SK-N-SH (cell line): ENCODE measurements at regions not wholly inside any gene's neighbourhood (a gene's known extent, or its start where the extent isn't known, plus 50 kb on each side); places are given as distances from the start of the nearest gene placed in this dataset.
"Not testable (repeated sequence)": the region's sequence is repeated elsewhere in the genome, so short reads cannot be mapped to it uniquely, and the experiment has no call there.

Source experiments
- CTCF ChIA-PET: fragments of 300-600, 350-600 bp; formaldehyde crosslinking; extraction: SDS; loops from one replicate; lab custom pipeline; 2021; lab: Yijun Ruan, JAX
- POLR2A ChIA-PET: fragments of 350-600 bp; sonication (Branson Sonifier 250); formaldehyde crosslinking; extraction: SDS; loops from one replicate; lab custom pipeline; 2020; ENCODE audit warnings: antibody characterized with exemption, inconsistent platforms; lab: Yijun Ruan, JAX
- DNase-seq: peaks from one replicate; pipeline ENCODE4 v3.0.0; 2012
- H2AFZ ChIP-seq: fragments of 200-600 bp; sonication (generic); 2 replicates; pipeline ENCODE4 v1.8.1; 2016; ENCODE audit warnings: antibody characterized with exemption, mild to moderate bottlenecking, low read depth
- H3F3A ChIP-seq: fragments of 200-600 bp; sonication (generic); replicated peaks from 2 replicates; pipeline ENCODE3; 2016; ENCODE audit warnings: antibody characterized with exemption, mild to moderate bottlenecking; ENCODE audit not compliant: insufficient read depth
- H3K27ac ChIP-seq, 2 experiments: fragments of 200-500 bp in 1 of 2; fragments of 200-600 bp in 1 of 2; sonication (Bioruptor generic) in 1 of 2; sonication (generic), shearing (Covaris generic) in 1 of 2; 2 replicates each; pipeline versions ENCODE4 v1.5.1 to v1.6.1; 2014 to 2016; ENCODE audit warnings: low read depth in 2 of 2, inconsistent platforms in 1 of 2, low read length in 1 of 2, mild to moderate bottlenecking in 1 of 2, mixed read lengths in 1 of 2
- H3K27me3 ChIP-seq: fragments of 200-600 bp; sonication (generic), shearing (Covaris generic); 2 replicates; pipeline ENCODE4 v1.6.1; 2016; ENCODE audit warnings: mixed run types; ENCODE audit not compliant: insufficient read depth
- H3K36me3 ChIP-seq, 2 experiments: fragments of 200-500 bp in 1 of 2; fragments of 200-600 bp in 1 of 2; sonication (Bioruptor generic) in 1 of 2; sonication (generic) in 1 of 2; replicated peaks in 1 of 2; 2 replicates each; pipeline versions ENCODE3 to v1.5.1; 2014 to 2016; ENCODE audit warnings: low read length in 1 of 2, mild to moderate bottlenecking in 1 of 2; ENCODE audit not compliant: insufficient read depth in 2 of 2, control insufficient read depth in 1 of 2
- H3K4me1 ChIP-seq, 2 experiments: fragments of 200-500 bp in 1 of 2; fragments of 200-600 bp in 1 of 2; sonication (Bioruptor generic) in 1 of 2; sonication (generic), shearing (Covaris generic) in 1 of 2; 2 replicates each; pipeline versions ENCODE4 v1.5.1 to v1.6.1; 2014 to 2016; ENCODE audit warnings: low read depth in 1 of 2, low read length in 1 of 2, mixed run types in 1 of 2; ENCODE audit not compliant: insufficient read depth in 2 of 2, control insufficient read depth in 1 of 2
- H3K4me2 ChIP-seq: fragments of 200-600 bp; sonication (generic), shearing (Covaris generic); 2 replicates; pipeline ENCODE4 v1.6.1; 2017; ENCODE audit warnings: mixed run types
- H3K4me3 ChIP-seq, 2 experiments: fragments of 200-500 bp in 1 of 2; fragments of 200-600 bp in 1 of 2; sonication (Bioruptor generic) in 1 of 2; sonication (generic), shearing (Covaris generic) in 1 of 2; 2 replicates each; pipeline versions ENCODE4 v1.5.1 to v1.8.1; 2014 to 2016; ENCODE audit warnings: low read depth in 2 of 2, inconsistent platforms in 1 of 2, low read length in 1 of 2, mild to moderate bottlenecking in 1 of 2, mixed read lengths in 1 of 2, moderate library complexity in 1 of 2
- H3K79me2 ChIP-seq: fragments of 200-600 bp; sonication (generic); 2 replicates; pipeline ENCODE4 v1.8.1; 2017; ENCODE audit warnings: mild to moderate bottlenecking; ENCODE audit not compliant: insufficient read depth
- H3K9ac ChIP-seq: fragments of 200-600 bp; sonication (generic); 2 replicates; pipeline ENCODE4 v1.6.1; 2017; ENCODE audit warnings: mixed run types
- H3K9me2 ChIP-seq: fragments of 200-600 bp; sonication (generic); 2 replicates; pipeline ENCODE4 v1.6.1; 2017; ENCODE audit warnings: mixed run types
- H3K9me3 ChIP-seq: fragments of 200-600 bp; sonication (generic); 2 replicates; pipeline ENCODE4 v1.6.1; 2017; ENCODE audit warnings: mixed run types, mild to moderate bottlenecking, moderate library complexity
- H4K20me1 ChIP-seq: fragments of 200-600 bp; sonication (generic); 2 replicates; pipeline ENCODE4 v1.6.1; 2017; ENCODE audit warnings: mild to moderate bottlenecking, mixed run types; ENCODE audit not compliant: insufficient read depth
- FOSL2 ChIP-seq: IDR thresholded peaks from 2 replicates; pipeline ENCODE4 v1.4.0; 2012; ENCODE audit warnings: low read depth, mild to moderate bottlenecking, moderate library complexity, borderline replicate concordance
- FOXM1 ChIP-seq: IDR thresholded peaks from 2 replicates; pipeline ENCODE4 v1.4.0; 2012; ENCODE audit warnings: low read depth, mild to moderate bottlenecking
- IRF3 ChIP-seq: fragments of 150-350 bp; IDR thresholded peaks from 2 replicates; pipeline ENCODE4 v1.6.1; 2016; ENCODE audit warnings: mild to moderate bottlenecking, low read depth, low read length
- MAX ChIP-seq: IDR thresholded peaks from 2 replicates; pipeline ENCODE4 v1.4.0; 2012; ENCODE audit warnings: low read depth
- MEF2A ChIP-seq: IDR thresholded peaks from 2 replicates; pipeline ENCODE4 v1.4.0; 2012; ENCODE audit warnings: low read depth, borderline replicate concordance
- NRF1 ChIP-seq: IDR thresholded peaks from 2 replicates; pipeline ENCODE4 v1.6.1; 2012; ENCODE audit warnings: low read depth, mild to moderate bottlenecking, low read length
- POLR2AphosphoS5 ChIP-seq: IDR thresholded peaks from 2 replicates; pipeline ENCODE4 v1.6.1; 2012; ENCODE audit warnings: low read depth, low read length
- RAD21 ChIP-seq: IDR thresholded peaks from 2 replicates; pipeline ENCODE4 v1.6.1; 2012; ENCODE audit warnings: mild to moderate bottlenecking, low read length
- RXRA ChIP-seq: IDR thresholded peaks from 2 replicates; pipeline ENCODE4 v1.4.0; 2012; ENCODE audit warnings: low read depth, mild to moderate bottlenecking, borderline replicate concordance
- SMC3 ChIP-seq: IDR thresholded peaks from 2 replicates; pipeline ENCODE4 v1.6.1; 2012; ENCODE audit warnings: low read depth, low read length, improper control_type of control experiment
- TAF1 ChIP-seq: IDR thresholded peaks from 2 replicates; pipeline ENCODE4 v1.6.1; 2012; ENCODE audit warnings: low read depth, mild to moderate bottlenecking, low read length, moderate library complexity, borderline replicate concordance
- TEAD4 ChIP-seq: IDR thresholded peaks from 2 replicates; pipeline ENCODE4 v1.4.0; 2012; ENCODE audit warnings: mild to moderate bottlenecking, borderline replicate concordance; ENCODE audit not compliant: insufficient read depth
- USF2 ChIP-seq: fragments of 150-350 bp; IDR thresholded peaks from 2 replicates; pipeline ENCODE4 v1.6.1; 2017; ENCODE audit warnings: antibody characterized with exemption, low read length, low read depth, borderline replicate concordance
- WGBS: methylation state at CpG from one replicate; pipeline ENCODE4 v1.1.6; 2017; ENCODE audit warnings: low lambda C conversion rate; 5-methylcytosine and 5-hydroxymethylcytosine counted together
- TF ChIP-seq, protein P1 (sequence below): IDR thresholded peaks from 2 replicates; pipeline ENCODE4 v1.6.1; 2012; ENCODE audit warnings: mild to moderate bottlenecking, low read depth, low read length, moderate library complexity

DNA sequence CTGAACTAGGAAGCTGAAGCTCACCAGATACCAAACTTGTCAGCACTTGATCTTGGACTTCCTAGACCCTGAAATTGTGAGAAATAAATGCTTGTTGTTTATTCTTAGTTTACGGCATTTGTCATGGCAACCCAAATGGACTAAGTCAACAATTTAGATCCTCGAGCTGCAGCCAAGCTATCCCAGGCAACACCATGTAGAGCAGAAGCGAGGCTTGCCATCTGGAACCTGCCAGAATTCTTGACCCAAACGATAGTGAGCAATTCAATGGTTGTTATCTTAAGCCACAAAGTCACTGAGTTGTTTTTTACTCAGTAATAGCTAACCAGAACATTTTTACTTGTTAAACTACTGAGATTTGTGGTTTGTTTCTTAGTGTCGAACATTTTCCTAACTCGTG, 458.5 kb upstream of the FLRT2 start (continued):
- TF ChIP-seq, protein P1, sequence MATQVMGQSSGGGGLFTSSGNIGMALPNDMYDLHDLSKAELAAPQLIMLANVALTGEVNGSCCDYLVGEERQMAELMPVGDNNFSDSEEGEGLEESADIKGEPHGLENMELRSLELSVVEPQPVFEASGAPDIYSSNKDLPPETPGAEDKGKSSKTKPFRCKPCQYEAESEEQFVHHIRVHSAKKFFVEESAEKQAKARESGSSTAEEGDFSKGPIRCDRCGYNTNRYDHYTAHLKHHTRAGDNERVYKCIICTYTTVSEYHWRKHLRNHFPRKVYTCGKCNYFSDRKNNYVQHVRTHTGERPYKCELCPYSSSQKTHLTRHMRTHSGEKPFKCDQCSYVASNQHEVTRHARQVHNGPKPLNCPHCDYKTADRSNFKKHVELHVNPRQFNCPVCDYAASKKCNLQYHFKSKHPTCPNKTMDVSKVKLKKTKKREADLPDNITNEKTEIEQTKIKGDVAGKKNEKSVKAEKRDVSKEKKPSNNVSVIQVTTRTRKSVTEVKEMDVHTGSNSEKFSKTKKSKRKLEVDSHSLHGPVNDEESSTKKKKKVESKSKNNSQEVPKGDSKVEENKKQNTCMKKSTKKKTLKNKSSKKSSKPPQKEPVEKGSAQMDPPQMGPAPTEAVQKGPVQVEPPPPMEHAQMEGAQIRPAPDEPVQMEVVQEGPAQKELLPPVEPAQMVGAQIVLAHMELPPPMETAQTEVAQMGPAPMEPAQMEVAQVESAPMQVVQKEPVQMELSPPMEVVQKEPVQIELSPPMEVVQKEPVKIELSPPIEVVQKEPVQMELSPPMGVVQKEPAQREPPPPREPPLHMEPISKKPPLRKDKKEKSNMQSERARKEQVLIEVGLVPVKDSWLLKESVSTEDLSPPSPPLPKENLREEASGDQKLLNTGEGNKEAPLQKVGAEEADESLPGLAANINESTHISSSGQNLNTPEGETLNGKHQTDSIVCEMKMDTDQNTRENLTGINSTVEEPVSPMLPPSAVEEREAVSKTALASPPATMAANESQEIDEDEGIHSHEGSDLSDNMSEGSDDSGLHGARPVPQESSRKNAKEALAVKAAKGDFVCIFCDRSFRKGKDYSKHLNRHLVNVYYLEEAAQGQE, result no peak

GRCh38 chr14:85074955-85075354, 455.0 kb upstream of the FLRT2 start:
- no peaks in the 10 kb centered on the region for H3K36me3 ChIP-seq
- H3K27ac ChIP-seq, result no peak overlapping the region
- ChIA-PET POLR2A (no interaction called here), CTCF (no interaction called here)
- H3K4me2 ChIP-seq, result no peak overlapping the region
- H3K79me2 ChIP-seq, result no peaks in the 10 kb centered on the region
- no peaks in the 10 kb centered on the region for H3K27me3 ChIP-seq
- 0% methylated on average over 1 of the region's 1 CpG for WGBS
- H3K4me1 ChIP-seq, result no peaks in the 10 kb centered on the region
- H3K4me3 ChIP-seq, result no peak overlapping the region
- no peaks in the 10 kb centered on the region for H3K9me3 ChIP-seq
- no peaks in the 10 kb centered on the region for H3K9me2 ChIP-seq
- no peaks in the 10 kb centered on the region for H3F3A ChIP-seq
- no peak overlapping the region for H2AFZ ChIP-seq
- TF ChIP-seq IRF3 (no peak), NRF1 (no peak), POLR2AphosphoS5 (no peak), FOSL2 (no peak)
- DNase-seq, result no peak
- no peak overlapping the region for H3K9ac ChIP-seq
- H4K20me1 ChIP-seq, result no peaks in the 10 kb centered on the region

DNA sequence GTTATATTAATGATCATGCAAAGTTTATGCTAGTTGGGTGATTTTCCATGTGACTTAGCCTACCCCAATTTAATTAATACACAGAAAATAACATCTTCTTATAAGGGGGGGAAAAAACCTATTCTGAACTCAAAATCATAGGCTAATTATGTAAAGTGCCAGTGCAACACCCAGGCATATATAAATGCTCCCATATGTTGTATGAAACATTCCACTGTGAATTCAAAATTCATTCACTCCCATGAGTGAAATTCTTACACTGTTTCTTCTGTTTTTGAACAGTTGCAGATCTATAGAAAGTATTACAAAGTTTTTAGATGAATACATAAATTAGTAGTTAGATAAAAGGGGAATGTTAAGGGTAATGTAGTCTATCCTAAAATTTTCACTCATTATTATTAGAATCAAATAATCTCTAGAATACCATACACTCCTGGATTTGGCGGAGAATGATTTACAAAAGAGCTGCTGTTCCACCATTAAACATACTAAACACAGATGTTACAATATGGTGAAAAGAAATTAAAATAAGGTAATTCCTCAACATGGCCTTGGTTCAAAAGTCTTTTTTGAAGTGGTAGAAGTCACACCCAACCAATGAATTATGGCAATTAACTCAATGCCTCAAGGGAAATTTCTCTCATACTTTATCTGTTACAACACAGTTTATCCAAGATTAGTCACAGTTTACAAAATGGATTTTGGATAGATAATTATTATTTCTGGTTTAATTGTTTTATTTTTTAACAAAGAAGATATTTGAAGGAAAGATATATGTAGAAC, 454.1 kb upstream of the FLRT2 start:
- Histone ChIP-seq H3K4me1 (no peaks in the 10 kb centered on the region), H4K20me1 (no peaks in the 10 kb centered on the region), H3K27me3 (no peaks in the 10 kb centered on the region), H3K9ac (no peak overlapping the region), H3K36me3 (no peaks in the 10 kb centered on the region), H3K27ac (no peak overlapping the region), H3K9me2 (no peaks in the 10 kb centered on the region), H3K79me2 (no peaks in the 10 kb centered on the region), H3K4me2 (no peak overlapping the region), H3K4me3 (no peak overlapping the region), H2AFZ (no peak overlapping the region), H3F3A (no peaks in the 10 kb centered on the region), H3K9me3 (no peaks in the 10 kb centered on the region)
- TF ChIP-seq TAF1 (no peak), FOSL2 (no peak), USF2 (no peak), MAX (no peak), FOXM1 (no peak), RAD21 (no peak), MEF2A (no peak), SMC3 (no peak), RXRA (no peak), TEAD4 (no peak)
- WGBS, result 34% methylated on average over 1 of the region's 1 CpG
- ChIA-PET CTCF (no interaction called here), POLR2A (no interaction called here)
- no peak for DNase-seq

GRCh38 chr14:85077716-85078115, 452.2 kb upstream of the FLRT2 start:
- DNase-seq, H2AFZ ChIP-seq, H3K9ac ChIP-seq, H3K27me3 ChIP-seq, H3K36me3 ChIP-seq, H3K79me2 ChIP-seq, H3F3A ChIP-seq, H3K27ac ChIP-seq, H4K20me1 ChIP-seq, H3K9me3 ChIP-seq, H3K4me3 ChIP-seq, H3K4me1 ChIP-seq, H3K4me2 ChIP-seq, H3K9me2 ChIP-seq, POLR2A ChIA-PET: not testable (repeated sequence)
- CTCF ChIA-PET, result interaction anchor here (0.7 kb wide), 1 partner anchor 10 kb away, joined by 3 read pairs; no protein-coding TSS in a partner anchor
